NCI-H187 (cell line): ENCODE measurements at regions not wholly inside any gene's neighbourhood (a gene's known extent, or its start where the extent isn't known, plus 50 kb on each side); places are given as distances from the start of the nearest gene placed in this dataset.

Source experiments
- DNase-seq, 2 experiments: peaks; one replicate each; lab custom pipeline; 2025; lab: John Stamatoyannopoulos, UW

DNA sequence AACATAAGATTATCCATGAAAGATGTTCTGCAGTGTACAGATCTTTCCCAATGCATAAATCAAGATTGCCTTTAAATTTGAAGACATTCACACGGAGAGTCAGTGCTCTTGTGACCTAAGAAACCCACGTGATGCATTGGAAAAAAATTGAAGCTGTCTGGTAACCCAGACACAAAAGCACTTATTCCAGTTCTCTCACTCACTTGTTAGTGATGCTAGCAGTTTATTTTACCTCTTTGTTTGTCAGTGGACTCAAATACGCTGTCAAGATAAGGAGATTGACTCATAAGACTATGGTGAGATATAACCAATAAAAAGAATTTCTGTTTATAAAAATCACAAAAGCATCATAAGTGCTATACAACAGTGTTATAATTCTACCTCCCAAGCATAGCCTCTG lies 245.8 kb upstream of the SMIM31 start:
- no peak for DNase-seq

GRCh38 chr4:164508771-164509170 lies 245.2 kb upstream of the SMIM31 start:
- DNase-seq: no peak

DNA sequence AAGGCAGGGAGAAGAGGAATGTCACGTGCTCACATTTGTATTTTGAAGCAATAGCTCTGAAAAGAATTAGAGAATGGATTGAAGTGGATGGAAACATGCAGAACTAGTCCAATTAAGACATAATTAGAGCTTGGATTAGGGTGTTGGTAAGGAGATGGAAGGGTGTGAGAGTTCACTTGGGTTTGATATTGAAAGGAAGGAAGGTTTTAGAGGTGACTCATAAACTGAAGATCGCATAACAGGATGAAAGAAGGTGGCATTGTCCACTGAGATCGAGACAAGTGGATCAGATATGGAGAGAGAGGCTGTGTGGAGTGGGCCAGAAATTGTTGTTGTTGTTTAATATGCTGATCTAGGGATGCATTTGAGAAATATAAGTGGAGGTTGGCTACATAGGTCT lies 244.0 kb upstream of the SMIM31 start:
- DNase-seq: no peak

DNA sequence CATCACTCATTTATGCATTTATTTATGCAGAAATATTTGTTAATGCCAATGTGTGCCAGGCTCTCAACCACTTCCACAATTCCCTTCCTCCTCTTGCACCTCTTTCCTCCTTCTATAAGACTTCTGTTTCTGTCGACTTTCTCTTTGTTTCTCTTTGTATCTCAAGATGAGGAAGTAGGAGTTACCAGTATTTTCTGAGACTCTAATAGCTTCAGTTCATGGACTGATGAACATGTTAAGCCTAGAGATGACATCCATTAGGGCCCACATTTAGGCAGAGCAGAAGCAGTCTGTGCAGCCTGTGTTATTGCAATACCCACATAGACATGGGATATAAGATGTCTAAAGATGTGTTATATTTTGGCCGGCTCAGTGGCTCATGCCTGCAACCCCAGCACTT lies 241.8 kb upstream of the SMIM31 start:
- no peak for DNase-seq

DNA sequence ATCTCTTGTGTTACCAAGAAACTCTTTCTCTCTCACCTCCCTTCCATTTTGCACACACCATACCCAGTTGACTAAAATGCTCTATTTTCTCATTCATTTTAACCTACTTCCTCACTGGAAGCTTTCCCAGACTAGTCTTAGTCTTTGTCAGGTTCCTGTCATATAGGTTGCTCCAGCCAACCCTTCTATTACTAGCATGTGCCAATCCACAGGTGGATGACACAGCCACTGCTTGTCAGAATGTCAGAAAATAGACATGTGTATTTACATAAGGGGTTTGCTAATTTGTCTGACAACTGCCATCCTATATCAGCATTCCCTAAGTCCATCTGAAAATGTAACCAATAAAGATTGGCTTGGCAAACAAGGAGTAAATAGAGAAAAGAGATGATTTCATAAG lies 239.2 kb upstream of the SMIM31 start:
- no peak for DNase-seq

DNA sequence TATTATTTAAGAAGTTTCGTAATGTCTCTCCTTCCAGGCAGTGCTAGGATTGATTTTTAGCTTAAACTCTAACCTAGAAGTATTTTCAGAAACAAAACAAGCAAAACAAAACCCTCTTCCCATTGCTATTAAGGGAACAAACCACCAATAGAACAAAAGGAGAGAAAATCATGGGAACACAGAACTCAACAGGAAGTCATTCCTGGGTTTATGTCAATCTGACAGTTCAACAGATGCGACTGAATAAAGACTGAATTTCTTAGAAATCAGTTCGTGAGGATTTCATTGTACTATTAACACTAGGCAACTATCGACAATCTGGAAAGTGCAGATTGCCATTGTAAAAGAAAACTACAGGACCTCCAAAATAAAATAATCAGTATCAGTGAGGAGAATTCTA lies 229.1 kb upstream of the SMIM31 start:
- DNase-seq: no peak

DNA sequence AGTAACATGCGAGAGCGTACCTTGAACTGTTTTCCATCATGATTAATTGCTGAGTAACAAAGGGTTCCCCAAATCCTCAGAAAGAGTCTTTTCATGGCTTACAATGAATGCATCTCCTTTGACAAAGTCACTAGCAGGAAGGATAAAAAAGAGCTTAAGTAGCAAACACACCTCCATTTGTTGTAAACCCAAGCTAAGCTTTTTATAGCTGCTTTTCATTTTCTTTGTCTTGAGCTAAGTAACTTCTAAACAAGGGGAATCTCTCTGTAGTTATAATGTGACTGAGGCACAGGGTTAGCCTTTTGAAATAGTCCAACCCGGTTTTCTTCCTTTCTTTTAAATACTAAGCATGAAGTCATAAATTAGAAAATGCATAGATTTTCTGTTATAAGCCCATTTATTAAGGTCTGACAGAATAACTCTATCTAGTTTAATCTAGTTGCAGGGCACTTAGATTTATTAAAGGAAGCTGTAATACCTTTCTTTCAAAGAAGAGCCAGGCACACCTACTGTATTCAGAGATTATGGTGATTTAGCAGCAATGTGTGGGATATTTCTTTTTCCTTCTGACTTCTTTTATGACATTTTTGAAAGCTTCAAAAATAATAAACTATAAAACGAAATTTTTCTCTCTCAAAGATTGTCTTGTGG lies 226.9 kb upstream of the SMIM31 start:
- DNase-seq: no peak

DNA sequence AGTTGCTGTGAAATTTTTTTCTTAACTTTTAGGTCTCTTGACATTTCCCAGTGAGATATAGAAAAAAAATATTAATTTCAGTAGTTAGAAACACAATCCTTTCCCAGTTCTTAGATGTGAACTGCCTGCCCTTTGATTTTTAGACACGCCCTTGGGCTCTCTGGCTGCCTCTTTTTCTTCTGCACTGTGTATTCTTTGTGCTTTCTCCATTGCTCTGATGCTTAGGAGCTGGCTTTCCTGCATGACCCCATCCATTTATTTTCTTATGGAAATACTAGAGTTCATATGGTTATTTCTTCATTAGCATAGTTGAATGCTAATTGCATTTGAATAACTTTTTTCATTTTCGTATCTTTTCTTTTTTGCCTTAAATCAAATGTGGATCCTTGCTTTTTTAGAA lies 224.9 kb upstream of the SMIM31 start:
- DNase-seq: no peak

DNA sequence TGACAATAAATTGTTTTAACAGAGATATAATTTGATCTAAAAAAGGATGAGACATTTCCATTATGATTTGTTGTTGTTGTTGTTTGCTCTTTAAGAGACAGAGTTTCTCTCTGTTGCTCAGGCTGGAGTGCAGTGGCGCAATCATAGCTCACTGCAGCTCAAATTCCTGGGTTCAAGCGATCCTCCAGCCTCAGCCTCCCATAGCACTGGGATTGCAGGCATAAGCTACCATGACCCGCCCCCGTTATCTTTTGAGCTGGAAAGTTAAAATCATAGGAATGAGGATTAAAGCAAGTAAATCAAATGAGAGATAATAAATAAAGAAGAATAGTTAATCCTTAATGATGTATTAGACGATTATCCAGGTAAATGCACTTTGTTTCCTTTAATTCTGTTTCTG lies 224.4 kb upstream of the SMIM31 start:
- DNase-seq: no peak

GRCh38 chr4:164531336-164531735 lies 222.6 kb upstream of the SMIM31 start:
- DNase-seq: no peak

- DNase-seq: no peak
Measured at GRCh38 chr4:164536814-164537213, 217.1 kb upstream of the SMIM31 start.

DNA sequence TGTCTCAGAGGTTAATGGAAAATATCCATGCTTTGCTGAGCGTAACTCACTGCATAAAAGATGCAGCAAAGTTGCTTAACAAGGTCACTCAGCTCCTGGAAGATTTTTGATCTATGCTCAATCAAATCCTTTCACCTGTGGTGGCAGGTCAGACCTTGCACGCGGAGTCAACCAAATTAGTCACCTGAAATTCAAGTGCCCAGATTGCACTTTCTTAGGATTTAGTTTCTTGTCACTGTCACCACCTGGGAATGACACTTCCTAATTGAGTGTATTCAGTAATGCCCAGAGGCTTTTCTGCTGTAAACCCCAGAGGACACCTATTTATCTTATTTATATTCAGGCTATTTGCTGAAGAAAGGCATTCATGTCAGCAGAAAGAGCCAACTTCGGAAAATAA lies 215.8 kb upstream of the SMIM31 start:
- DNase-seq: no peak

- no peak for DNase-seq
Measured at GRCh38 chr4:164540987-164541386, 212.9 kb upstream of the SMIM31 start.

- DNase-seq: no peak
Measured at GRCh38 chr4:164542431-164542830, 211.5 kb upstream of the SMIM31 start.

- no peak for DNase-seq
Measured at GRCh38 chr4:164550989-164551712, 202.8 kb upstream of the SMIM31 start.

GRCh38 chr4:164551713-164552040 lies 202.3 kb upstream of the SMIM31 start:
- no peak for DNase-seq

- no peak for DNase-seq
Measured at GRCh38 chr4:164571593-164572390, 182.1 kb upstream of the SMIM31 start.

DNA sequence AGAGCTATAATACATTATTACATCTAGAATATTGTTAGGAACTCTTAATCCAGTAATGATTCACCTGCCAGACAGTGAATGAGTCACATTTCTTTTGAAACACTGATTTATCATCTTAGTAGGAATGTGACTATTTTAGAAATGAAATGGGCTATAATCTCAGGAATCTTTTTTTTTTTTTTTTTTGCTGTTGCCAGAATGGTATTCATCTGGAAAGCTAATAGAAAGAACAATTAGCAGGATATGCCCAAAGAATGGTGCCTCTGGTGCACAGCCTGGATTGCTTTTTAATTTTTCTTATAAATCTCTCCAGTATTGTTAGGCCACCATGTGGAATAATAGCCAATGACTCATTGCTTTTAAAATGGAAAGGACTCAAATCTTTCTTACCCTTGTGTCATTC lies 181.1 kb upstream of the SMIM31 start:
- DNase-seq: no peak

- no peak for DNase-seq
Measured at GRCh38 chr4:164575861-164576260, 178.1 kb upstream of the SMIM31 start.

- no peak for DNase-seq
Measured at GRCh38 chr4:164579270-164579942, 174.5 kb upstream of the SMIM31 start.

DNA sequence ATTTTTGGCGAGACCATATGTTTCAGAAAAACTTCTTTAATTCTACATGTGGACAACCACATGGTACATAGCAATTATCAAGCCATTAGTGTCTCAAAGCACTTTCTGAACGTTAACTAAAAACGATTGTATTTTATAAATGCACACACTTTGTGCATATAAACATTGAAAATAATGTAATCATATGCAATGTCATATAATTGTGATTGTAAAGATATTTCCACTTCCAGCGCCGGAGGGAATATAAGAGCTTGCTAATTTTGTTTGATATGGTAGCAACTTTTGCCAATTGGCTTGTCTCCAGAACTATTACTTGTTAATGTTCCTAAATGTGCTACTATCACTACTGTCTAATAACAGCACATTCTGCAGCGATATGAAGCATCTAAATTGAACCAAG lies 162.3 kb upstream of the SMIM31 start:
- no peak for DNase-seq

DNA sequence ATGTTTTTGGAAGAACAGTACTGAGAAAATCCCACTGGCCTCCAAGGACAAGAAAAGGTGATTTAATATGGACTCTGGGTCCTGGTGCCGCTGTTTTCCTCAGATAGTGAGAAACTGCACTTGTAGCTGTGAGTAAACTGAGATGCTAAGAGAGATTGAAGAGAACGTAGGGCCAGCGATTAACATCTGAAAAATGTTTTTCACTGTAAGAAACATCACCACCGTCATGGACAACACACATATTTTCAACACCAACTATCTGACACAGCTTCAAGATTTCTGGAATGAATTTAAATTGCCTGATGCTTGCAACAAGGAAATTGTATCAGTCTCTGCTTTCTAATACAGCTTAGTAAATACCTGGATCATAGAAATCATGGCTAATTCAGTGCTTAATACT lies 158.2 kb upstream of the SMIM31 start:
- DNase-seq: no peak
